ENCODE measurements at regions not wholly inside any gene's neighbourhood (a gene's known extent, or its start where the extent isn't known, plus 50 kb on each side); places are given as distances from the start of the nearest gene placed in this dataset.

DNA sequence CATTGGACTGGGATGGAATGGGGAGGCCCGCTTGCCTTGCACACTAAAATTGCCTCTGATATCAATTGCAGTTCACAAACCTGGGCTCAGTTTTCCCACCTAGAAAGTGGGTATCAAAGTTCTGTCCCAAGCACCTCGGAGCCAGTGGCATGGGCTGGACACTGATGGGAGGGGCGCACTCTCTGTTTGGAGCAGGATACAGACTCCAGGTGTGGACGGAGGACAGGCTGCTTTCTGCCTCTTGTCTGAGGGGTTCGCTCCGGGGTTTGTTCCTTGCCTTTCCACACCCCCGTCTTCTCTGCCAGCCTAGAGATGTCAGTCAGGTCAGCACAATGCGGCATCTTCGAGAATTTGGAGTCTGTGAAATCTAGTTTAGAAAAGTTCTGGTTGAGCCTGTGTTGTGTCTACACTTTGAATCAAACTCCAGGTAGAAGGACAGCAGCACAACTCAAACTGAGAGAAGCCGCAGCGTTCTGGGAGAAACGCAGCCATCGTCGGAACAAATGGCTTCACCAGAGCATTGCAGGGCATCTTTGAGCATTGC, 141.9 kb downstream of the TEX29 start:
- 88% methylated on average over 12 of the region's 14 CpGs for WGBS (ENCODE audit: insufficient coverage)
- Mint-ChIP-seq H3K9me3 (peaks cover 0 to 2% (median 0%) of the 10 kb centered on the region in 7 donors), H3K27me3 (ENCODE audit: low read depth in 3 of 3) (peaks cover 5 to 25% (median 15%) of the 10 kb centered on the region in 3 donors), H3K27ac (no peak overlapping the region), H3K4me3 (no peak overlapping the region), H3K36me3 (no peaks in the 10 kb centered on the region), H3K4me1 (no peaks in the 10 kb centered on the region)
- H3K9ac ChIP-seq (ENCODE audit: insufficient read depth, low read length, poor library complexity, severe bottlenecking), result no peak overlapping the region
- H3K4me3 ChIP-seq (replicated peaks in 1 of 3; ENCODE audit: low read depth in 2 of 3, low read length in 3 of 3), result no peak overlapping the region
- TF ChIP-seq, protein P1, sequence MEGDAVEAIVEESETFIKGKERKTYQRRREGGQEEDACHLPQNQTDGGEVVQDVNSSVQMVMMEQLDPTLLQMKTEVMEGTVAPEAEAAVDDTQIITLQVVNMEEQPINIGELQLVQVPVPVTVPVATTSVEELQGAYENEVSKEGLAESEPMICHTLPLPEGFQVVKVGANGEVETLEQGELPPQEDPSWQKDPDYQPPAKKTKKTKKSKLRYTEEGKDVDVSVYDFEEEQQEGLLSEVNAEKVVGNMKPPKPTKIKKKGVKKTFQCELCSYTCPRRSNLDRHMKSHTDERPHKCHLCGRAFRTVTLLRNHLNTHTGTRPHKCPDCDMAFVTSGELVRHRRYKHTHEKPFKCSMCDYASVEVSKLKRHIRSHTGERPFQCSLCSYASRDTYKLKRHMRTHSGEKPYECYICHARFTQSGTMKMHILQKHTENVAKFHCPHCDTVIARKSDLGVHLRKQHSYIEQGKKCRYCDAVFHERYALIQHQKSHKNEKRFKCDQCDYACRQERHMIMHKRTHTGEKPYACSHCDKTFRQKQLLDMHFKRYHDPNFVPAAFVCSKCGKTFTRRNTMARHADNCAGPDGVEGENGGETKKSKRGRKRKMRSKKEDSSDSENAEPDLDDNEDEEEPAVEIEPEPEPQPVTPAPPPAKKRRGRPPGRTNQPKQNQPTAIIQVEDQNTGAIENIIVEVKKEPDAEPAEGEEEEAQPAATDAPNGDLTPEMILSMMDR (IDR thresholded peaks at IDR 0.05), result no peak
- no peak overlapping the region for H3K27ac ChIP-seq (ENCODE audit: low read depth in 1 of 2, low read length in 2 of 2)
- no peak for DNase-seq
- no peaks in the 10 kb centered on the region for H4K20me1 ChIP-seq (ENCODE audit: insufficient read depth, low read length)
- H3K4me2 ChIP-seq (replicated peaks; ENCODE audit: extremely low read depth, low read length, poor library complexity, severe bottlenecking), result no peak overlapping the region
- no peaks in the 10 kb centered on the region for H3K36me3 ChIP-seq (replicated peaks in 1 of 2; ENCODE audit: control insufficient read depth in 1 of 2, insufficient read depth in 2 of 2, low read length in 2 of 2)
- peaks cover 0 to 2% of the 10 kb centered on the region in 2 donors for H3K27me3 ChIP-seq (ENCODE audit: control insufficient read depth in 2 of 2, insufficient read depth in 2 of 2, low read length in 2 of 2)
- intact Hi-C loops (cut with micrococcal nuclease), result no loop called here
- H3K4me1 ChIP-seq (ENCODE audit: control insufficient read depth in 1 of 2, insufficient read depth in 2 of 2, low read length in 2 of 2), result no peaks in the 10 kb centered on the region
- no peak overlapping the region for H2AFZ ChIP-seq (ENCODE audit: insufficient read depth, low read depth, low read length, poor library complexity, severe bottlenecking)
- H3K9me3 ChIP-seq (replicated peaks in 1 of 2; ENCODE audit: control insufficient read depth in 1 of 2, insufficient read depth in 1 of 2, low read length in 2 of 2), result no peaks in the 10 kb centered on the region
- H3K79me2 ChIP-seq (ENCODE audit: insufficient read depth, low read length), result no peaks in the 10 kb centered on the region

DNA sequence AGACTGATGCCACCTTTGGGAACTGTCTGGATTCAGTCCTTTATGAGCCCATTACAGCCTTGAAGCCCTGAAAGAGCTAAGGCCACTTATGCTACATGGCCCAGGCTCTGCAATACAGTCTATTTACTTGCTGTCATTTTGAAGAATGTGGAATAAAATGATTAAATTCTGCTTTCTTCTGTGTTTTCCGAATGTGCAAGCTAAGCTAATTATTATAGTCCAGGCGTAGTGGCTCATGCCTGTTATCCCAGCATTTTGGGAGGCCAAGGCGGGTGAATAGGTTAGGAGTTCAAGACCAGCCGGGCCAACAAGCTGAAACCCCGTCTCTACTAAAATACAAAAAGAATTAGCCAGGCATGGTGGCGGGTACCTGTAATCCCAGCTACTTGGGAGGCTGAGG, 142.5 kb downstream of the TEX29 start:
- Histone ChIP-seq H3K9ac (ENCODE audit: insufficient read depth, low read length, poor library complexity, severe bottlenecking) (no peak overlapping the region), H3K4me3 (replicated peaks in 1 of 3; ENCODE audit: low read depth in 2 of 3, low read length in 3 of 3) (no peak overlapping the region), H3K27ac (ENCODE audit: low read depth in 1 of 2, low read length in 2 of 2) (no peak overlapping the region), H3K4me2 (replicated peaks; ENCODE audit: extremely low read depth, low read length, poor library complexity, severe bottlenecking) (no peak overlapping the region), H3K79me2 (ENCODE audit: insufficient read depth, low read length) (no peaks in the 10 kb centered on the region), H3K4me1 (ENCODE audit: control insufficient read depth in 1 of 2, insufficient read depth in 2 of 2, low read length in 2 of 2) (no peaks in the 10 kb centered on the region), H3K36me3 (replicated peaks in 1 of 2; ENCODE audit: control insufficient read depth in 1 of 2, insufficient read depth in 2 of 2, low read length in 2 of 2) (no peaks in the 10 kb centered on the region), H3K27me3 (ENCODE audit: control insufficient read depth in 2 of 2, insufficient read depth in 2 of 2, low read length in 2 of 2) (peaks cover 0 to 2% of the 10 kb centered on the region in 2 donors), H3K9me3 (replicated peaks in 1 of 2; ENCODE audit: control insufficient read depth in 1 of 2, insufficient read depth in 1 of 2, low read length in 2 of 2) (no peaks in the 10 kb centered on the region), H2AFZ (ENCODE audit: insufficient read depth, low read depth, low read length, poor library complexity, severe bottlenecking) (no peak overlapping the region), H4K20me1 (ENCODE audit: insufficient read depth, low read length) (no peaks in the 10 kb centered on the region)
- Mint-ChIP-seq H3K36me3 (no peaks in the 10 kb centered on the region), H3K4me1 (no peaks in the 10 kb centered on the region), H3K9me3 (peaks cover 0 to 2% (median 0%) of the 10 kb centered on the region in 7 donors), H3K4me3 (no peak overlapping the region), H3K27me3 (ENCODE audit: low read depth in 3 of 3) (peaks cover 6 to 26% (median 15%) of the 10 kb centered on the region in 3 donors), H3K27ac (peak overlapping the region in 1 of 7 donors; percentile 44)
- intact Hi-C loops (cut with micrococcal nuclease), result no loop called here
- TF ChIP-seq, protein P1 (IDR thresholded peaks at IDR 0.05), result no peak
- WGBS (ENCODE audit: insufficient coverage), result 86% methylated on average over 1 of the region's 6 CpGs
- no peak for DNase-seq

Data from CD14-positive monocyte (primary cell).